ENCODE measurements at regions not wholly inside any gene's neighbourhood (a gene's known extent, or its start where the extent isn't known, plus 50 kb on each side); places are given as distances from the start of the nearest gene placed in this dataset.

GRCh38 chr11:44502506-44502905 lies 63.0 kb upstream of the CD82 start:
- no peak for DNase-seq

GRCh38 chr11:44505581-44506054 lies 59.8 kb upstream of the CD82 start:
- DNase-seq, result no peak

GRCh38 chr11:44506375-44507016 lies 59.0 kb upstream of the CD82 start:
- DNase-seq, result no peak

GRCh38 chr11:44507491-44507890 lies 58.0 kb upstream of the CD82 start:
- no peak for DNase-seq

GRCh38 chr11:44507896-44508445 lies 57.5 kb upstream of the CD82 start:
- no peak for DNase-seq

GRCh38 chr11:44509296-44509695 lies 56.2 kb upstream of the CD82 start:
- DNase-seq, result no peak

- no peak for DNase-seq
Observed at GRCh38 chr11:44510372-44510771, 55.1 kb upstream of the CD82 start.

GRCh38 chr11:44512818-44513217 lies 52.6 kb upstream of the CD82 start:
- no peak for DNase-seq

- DNase-seq, result no peak
Observed at GRCh38 chr11:44515048-44515447, 50.4 kb upstream of the CD82 start.

All from retina (tissue), 1 donor.